H7 (cell line): ENCODE measurements at regions not wholly inside any gene's neighbourhood (a gene's known extent, or its start where the extent isn't known, plus 50 kb on each side); places are given as distances from the start of the nearest gene placed in this dataset.
"Not testable (repeated sequence)": the region's sequence is repeated elsewhere in the genome, so short reads cannot be mapped to it uniquely, and the experiment has no call there.

Source experiments
- DNase-seq: peaks from one replicate; pipeline ENCODE4 v3.0.0; 2012
- H3K27me3 ChIP-seq: 2 replicates; pipeline ENCODE4 v1.6.0; 2011; ENCODE audit warnings: mild to moderate bottlenecking, low read length; ENCODE audit not compliant: control insufficient read depth, insufficient read depth
- H3K36me3 ChIP-seq: replicated peaks from 2 replicates; pipeline ENCODE4 v1.5.1; 2011; ENCODE audit warnings: low read length; ENCODE audit not compliant: control insufficient read depth, insufficient read depth
- H3K4me3 ChIP-seq: 2 replicates; pipeline ENCODE4 v1.5.1; 2011; ENCODE audit warnings: low read depth, mild to moderate bottlenecking, control low read depth, low read length, moderate library complexity; ENCODE audit not compliant: insufficient read depth

GRCh38 chr3:84299329-84299728, 659.5 kb upstream of the CADM2 start:
- no peaks in the 10 kb centered on the region for H3K36me3 ChIP-seq
- DNase-seq, result no peak
- H3K4me3 ChIP-seq, result no peak overlapping the region
- no peaks in the 10 kb centered on the region for H3K27me3 ChIP-seq

- Histone ChIP-seq H3K27me3 (no peaks in the 10 kb centered on the region), H3K4me3 (no peak overlapping the region), H3K36me3 (no peaks in the 10 kb centered on the region)
- DNase-seq, result no peak
These were observed 654.6 kb upstream of the CADM2 start for GRCh38 chr3:84304214-84304613.

DNA sequence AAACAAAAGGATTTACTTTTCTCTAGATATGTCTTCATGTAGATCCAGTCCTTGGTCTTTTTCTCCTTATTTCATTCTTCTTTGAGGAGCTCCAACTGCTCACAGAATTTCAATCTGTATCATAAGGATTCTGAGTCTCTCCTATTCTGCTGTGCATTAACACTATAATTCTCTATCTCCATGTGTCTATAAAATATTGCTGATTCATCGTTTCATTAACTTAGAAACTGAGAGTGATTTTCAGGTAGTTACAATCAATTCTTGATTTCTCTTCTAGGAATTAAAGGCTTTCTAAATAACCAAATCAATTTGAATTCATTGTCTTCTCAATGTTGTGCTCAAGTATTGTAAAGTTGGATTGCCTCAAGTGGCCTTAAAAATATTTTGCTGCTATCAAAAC, 651.5 kb upstream of the CADM2 start:
- Histone ChIP-seq H3K27me3 (no peaks in the 10 kb centered on the region), H3K4me3 (no peak overlapping the region), H3K36me3 (no peaks in the 10 kb centered on the region)
- no peak for DNase-seq

DNA sequence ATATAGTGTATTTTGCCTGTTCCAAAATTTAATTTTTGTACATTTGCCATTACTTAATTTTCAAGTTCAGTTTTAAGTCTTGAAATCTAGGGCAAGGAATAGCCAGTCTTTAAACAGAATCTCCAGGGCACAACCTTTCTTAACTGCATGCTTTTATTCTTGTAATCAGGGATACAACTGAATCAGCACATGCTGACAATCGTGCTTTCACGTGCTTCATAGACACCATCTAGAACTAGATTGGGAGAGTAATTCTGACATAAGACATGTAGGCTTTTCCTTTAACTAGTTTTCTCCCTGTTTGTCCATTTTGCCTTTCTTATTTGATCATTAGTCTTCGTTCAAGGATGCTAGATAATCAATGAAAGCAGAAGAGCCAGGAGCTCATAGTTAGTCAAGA, 650.4 kb upstream of the CADM2 start:
- no peak for DNase-seq
- no peak overlapping the region for H3K4me3 ChIP-seq
- H3K27me3 ChIP-seq, result no peaks in the 10 kb centered on the region
- H3K36me3 ChIP-seq, result no peaks in the 10 kb centered on the region

DNA sequence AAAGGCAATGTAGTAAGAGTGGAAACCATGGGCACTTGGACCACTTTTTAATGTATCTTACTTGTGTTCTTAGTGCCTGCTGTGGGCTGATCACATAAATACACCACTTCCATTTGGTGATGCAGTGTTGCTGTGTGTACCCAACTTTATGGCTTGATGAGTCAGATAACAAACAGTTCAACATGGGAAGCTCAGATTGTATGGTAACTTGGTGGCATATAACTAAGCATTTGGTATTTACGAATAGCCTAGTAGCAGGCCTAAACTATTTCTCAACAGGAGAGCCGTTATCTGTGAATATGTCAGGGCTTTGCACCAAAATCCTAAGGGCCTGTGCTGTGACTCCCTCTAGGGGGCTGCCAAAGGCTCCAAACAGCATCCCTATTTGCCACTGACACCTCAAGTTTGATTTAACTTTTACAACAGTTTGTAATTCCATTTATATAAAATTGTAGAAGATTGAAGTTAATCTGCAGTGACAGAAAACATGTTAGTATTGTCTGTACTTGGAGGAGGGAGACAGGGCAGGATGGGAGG, 640.4 kb upstream of the CADM2 start:
- Histone ChIP-seq H3K4me3 (no peak overlapping the region), H3K36me3 (no peaks in the 10 kb centered on the region)
- no peak for DNase-seq

DNA sequence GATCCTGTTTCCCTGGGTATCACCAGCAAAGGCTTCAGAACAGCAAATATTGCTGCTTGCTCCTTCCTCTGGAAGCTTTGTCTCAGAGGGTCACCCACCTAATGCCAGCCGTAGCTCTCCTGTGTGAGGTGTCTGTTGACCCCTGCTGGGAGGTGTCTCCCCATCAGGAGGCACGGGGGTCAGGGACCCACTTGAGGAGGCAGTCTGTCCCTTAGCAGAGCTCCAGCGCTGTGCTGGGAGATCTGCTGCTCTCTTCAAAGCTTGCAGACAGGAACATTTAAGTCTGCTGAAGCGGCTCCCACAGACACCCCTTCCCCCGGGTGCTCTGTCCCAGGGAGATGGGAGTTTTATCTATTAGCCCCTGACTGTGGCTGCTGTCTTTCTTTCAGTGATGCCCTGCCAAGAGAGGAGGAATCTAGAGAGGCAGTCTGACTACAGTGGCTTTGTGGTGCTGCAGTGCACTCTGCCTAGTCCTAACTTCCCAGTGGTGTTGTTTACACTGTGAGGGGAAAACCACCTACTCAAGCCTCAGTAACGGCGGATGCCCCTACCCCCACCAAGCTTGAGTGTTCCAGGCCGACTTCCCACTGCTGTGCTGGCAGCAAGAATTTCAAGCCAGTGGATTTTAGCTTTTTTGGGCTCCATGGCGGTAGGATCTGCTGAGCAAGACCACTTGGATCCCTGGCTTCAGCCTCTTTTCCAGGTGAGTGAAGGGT, 593.1 kb upstream of the CADM2 start:
- not testable (repeated sequence) for H3K36me3 ChIP-seq, H3K27me3 ChIP-seq, DNase-seq, H3K4me3 ChIP-seq

More for the DNA sequence above, 640.4 kb upstream of the CADM2 start:
- H3K27me3 ChIP-seq, result no peaks in the 10 kb centered on the region
